Activated naive CD8-positive, alpha-beta T cell treated with anti-CD3 and anti-CD28 coated beads, Interleukin-2, amount 50 U/mL, for 16 hours (primary cell): ENCODE measurements at regions not wholly inside any gene's neighbourhood (a gene's known extent, or its start where the extent isn't known, plus 50 kb on each side); places are given as distances from the start of the nearest gene placed in this dataset.
"Not testable (repeated sequence)": the region's sequence is repeated elsewhere in the genome, so short reads cannot be mapped to it uniquely, and the experiment has no call there.

ENCODE experiments used
- DNase-seq: peaks from one replicate; pipeline ENCODE4 v3.0.0-alpha.2; 2020; ENCODE audit warnings: low read depth, low spot score

- no peak for DNase-seq
Measured at GRCh38 chr19:28744014-28744413, 468.9 kb downstream of the UQCRFS1 start.

GRCh38 chr19:28737021-28737895, 475.7 kb downstream of the UQCRFS1 start:
- DNase-seq = no peak

DNA sequence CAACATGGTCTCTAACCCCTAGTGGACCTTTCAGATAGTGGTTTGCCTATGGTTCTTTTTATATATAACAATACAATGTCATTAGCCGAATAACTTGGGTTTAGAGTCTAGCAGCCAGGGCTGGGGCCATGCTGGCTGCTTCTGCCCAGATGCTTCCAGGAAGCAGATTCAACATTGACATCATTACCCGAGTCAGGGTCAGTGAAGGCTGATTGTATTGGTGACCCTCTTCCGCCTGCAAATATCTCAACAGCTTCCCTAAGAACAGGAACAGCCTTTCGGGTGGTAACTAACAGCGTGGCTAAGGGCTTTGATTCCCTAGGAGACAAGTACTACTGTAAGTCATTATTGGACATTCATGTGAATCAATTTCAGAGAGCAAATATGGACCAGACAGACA, 476.4 kb downstream of the UQCRFS1 start:
- no peak for DNase-seq

DNA sequence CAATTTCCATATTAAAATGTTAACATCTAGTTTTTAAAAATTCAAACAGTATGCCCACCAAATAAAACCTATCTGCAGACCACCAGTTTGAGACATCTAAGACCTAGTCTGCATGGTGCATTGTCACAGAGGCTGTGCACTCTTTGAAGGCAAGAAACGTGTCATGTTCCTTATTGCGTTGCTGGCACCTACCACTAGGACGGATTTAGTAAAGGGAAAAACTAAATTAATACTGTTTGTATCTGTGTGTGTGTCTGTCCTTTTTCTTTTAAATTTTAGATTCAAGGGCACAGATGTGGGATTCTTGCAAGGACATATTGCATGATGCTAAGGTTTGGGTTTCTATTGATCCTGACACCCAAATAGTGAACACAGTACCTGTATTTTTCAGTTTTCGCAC, 481.4 kb downstream of the UQCRFS1 start:
- no peak for DNase-seq

DNA sequence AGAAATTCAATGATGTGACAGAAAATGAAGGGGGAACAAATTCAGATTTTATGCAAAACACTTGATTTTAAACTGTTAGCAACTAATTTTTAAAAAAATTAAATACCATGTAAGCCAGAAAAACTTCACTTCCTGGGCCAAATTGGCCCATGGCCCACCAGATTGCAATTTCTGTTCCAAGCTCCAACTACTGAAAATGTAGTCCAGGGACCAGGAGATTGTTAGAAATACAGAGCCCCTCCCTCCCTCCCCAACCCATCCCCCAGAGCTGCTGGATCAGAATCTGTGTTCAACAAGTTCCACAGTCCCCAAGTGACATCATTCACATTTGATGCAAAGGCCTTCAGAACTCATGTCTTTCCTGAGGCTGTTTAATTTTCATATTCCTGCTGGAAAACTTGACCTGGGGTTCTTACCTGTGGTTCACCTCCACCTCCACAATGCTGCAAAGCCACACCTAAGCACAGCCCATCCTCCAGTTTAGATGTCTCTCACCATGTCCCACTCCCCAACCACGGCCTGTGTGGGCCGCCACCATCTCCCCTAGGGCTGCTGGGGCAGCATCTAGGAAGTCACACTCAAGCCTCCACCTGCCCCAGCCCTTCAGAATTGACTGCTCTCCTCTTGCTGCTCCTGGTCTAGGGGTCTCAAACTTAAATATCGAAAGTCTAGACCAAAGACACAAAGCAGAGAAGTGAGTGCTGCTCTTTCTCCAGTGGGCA, 482.0 kb downstream of the UQCRFS1 start:
- DNase-seq = no peak

- peak; percentile 35 for DNase-seq
Measured at GRCh38 chr19:28727480-28728159, 485.3 kb downstream of the UQCRFS1 start.

GRCh38 chr19:28726533-28727479, 486.1 kb downstream of the UQCRFS1 start:
- DNase-seq = no peak

- DNase-seq = no peak
Measured at GRCh38 chr19:28718909-28719308, 494.0 kb downstream of the UQCRFS1 start.

DNA sequence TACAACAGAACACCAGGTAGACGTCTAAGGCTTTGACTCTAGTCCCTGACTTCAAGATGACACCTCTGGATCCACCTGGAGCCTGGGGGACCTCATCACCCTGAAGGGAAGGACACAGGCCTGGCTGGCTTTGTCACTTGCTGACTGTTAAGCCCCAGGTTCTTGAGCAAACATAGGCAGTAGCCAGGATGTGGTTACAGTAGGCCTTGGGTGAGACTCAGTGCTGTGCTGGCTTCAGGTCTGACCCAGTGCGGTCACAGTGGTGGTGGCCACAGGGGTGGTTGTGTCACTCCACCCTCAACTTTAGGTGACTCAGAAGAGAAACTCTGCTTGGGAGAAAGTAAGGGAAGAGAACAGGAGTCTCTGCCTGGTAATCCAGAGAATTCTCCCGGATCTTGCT, 497.8 kb downstream of the UQCRFS1 start:
- no peak for DNase-seq

DNA sequence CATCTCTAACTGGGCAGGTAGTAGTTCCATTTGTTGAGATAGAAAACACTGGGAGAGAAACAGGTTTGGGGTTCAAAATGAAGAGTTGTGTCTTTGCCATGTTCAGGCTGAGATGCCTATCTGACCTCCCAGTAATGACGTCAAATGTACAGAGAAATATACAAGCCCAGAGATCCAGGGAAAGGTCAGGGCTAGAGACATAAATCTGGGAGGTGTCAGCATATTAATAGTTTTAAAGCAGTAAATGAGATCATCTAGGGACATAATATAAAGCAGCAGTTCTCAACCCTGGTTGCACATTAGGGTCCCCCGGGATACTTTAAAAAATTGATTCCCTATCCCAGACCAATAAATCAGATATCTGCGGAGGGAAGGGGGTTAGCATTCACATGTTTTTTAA, 501.5 kb downstream of the UQCRFS1 start:
- no peak for DNase-seq

DNA sequence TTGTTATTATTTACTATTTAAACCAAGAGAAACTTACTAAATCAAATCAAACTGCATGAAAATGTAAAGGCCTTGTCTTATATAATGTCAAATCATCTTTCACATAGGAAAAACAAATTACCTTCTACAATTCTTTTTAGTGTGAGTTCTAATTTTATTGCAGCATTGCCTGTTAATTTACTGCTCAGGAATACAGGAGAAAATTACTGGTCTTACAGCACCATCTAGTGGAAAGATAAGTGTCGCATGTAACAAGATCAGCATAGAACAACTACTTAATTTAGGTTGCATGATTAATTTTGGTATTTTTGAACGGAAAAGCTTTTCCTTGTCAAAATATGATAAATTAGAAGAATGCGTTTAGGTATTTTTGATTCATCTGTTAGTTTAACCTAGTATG, 502.7 kb downstream of the UQCRFS1 start:
- DNase-seq = no peak

GRCh38 chr19:28706693-28707092, 506.3 kb downstream of the UQCRFS1 start:
- no peak for DNase-seq

- DNase-seq = no peak
Measured at GRCh38 chr19:28705008-28705407, 507.9 kb downstream of the UQCRFS1 start.

GRCh38 chr19:28703400-28703956, 509.5 kb downstream of the UQCRFS1 start:
- no peak for DNase-seq

DNA sequence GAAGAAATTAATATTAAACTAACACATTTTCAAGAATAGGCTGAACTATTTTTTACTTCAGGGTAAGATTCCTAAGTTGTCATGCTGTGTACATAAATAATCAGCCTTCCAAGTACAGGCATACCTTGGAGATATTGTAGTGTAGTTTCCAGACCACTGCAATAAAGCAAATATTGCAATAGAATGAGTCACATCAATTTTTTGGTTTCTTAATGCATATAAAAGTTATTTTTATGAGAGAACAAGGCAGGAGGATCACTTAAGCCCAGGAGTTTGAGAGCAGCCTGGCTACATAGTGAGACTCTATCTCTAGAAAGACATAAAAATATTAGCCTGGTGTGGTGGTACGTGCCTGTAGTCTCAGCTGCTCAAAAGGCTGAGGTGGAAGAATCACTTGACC, 511.5 kb downstream of the UQCRFS1 start:
- no peak for DNase-seq

- no peak for DNase-seq
Measured at GRCh38 chr19:28700176-28700575, 512.8 kb downstream of the UQCRFS1 start.

DNA sequence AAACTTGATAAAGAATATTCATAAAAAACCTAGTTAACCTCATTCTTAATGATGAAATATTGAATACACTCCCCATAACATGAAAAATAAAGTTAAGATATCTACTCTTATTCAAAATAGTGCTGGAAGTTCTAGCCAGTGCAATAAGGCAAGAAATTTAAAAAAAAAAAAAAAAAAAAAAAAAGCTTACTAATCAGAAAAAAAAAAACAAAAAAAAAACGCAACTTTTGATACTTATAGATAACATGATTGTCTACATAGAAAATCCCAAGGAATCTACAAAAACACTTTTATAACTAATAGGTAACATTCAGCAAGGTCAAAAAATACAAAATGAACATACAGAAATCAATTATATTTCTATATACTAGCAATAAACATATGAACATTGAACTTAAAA, 515.6 kb downstream of the UQCRFS1 start:
- DNase-seq = no peak

GRCh38 chr19:28694812-28695211, 518.1 kb downstream of the UQCRFS1 start:
- no peak for DNase-seq

DNA sequence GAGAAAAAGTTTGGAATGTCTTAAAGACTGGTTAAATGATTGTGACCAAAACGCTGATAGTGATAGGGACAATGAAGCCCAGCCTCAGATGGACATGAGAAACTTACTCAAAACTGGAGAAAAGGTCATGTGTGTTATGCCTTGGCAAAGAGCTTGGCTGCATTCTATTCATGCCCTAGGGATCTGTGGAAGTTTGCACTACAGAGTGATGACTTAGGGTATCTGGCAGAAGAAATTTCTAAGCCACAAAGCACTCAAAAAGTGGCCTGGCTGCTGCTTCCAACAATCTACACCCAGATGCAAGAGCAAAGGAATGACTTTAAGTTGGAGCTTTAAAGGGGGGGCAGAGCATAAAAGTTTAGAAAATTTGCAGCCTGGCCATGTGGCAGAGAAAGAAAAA, 521.3 kb downstream of the UQCRFS1 start:
- DNase-seq = no peak

DNA sequence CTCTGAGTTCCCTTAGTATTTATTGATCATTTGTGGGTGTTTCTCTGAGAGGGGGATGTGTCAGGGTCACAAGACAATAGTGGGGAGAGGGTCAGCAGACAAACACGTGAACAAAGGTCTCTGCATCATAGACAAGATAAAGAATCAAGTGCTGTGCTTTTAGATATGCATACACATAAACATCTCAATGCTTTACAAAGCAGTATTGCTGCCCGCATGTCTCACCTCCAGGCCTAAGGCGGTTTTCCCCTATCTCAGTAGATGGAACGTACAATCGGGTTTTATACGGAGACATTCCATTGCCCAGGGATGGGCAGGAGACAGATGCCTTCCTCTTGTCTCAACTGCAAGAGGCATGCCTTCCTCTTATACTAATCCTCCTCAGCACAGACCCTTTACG, 523.5 kb downstream of the UQCRFS1 start:
- not testable (repeated sequence) for DNase-seq

DNA sequence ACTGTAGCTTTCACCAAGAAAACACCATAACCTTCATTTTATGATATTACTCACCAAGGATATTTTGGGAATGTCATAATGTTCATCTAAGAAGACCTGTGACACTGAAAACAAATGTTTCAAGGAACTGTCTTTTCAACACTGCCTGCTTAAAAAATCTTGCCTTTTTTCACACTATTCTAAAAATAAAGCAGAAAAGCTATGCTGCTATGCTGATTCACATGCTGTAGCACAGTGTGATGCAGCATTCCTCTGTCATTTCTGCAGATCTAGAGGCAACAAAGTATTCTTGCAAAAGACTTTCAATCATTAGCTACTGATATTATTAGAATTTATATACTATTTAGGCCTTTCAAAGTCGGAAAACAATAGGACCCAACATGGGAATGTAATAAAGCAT, 525.7 kb downstream of the UQCRFS1 start:
- no peak for DNase-seq
